HCT116 (cell line): ENCODE measurements at regions not wholly inside any gene's neighbourhood (a gene's known extent, or its start where the extent isn't known, plus 50 kb on each side); places are given as distances from the start of the nearest gene placed in this dataset.

Experiments
- CTCF ChIP-seq, 3 experiments: fragments of 200-600 bp in 1 of 3; sonication (generic) in 1 of 3; IDR thresholded peaks in 2 of 3; conservative IDR thresholded peaks in 1 of 3; 2 replicates each; pipeline ENCODE4 v1.5.1; 2012 to 2017; ENCODE audit warnings: low read depth in 2 of 3, low read length in 2 of 3, antibody characterized with exemption in 1 of 3, borderline replicate concordance in 1 of 3, control low read depth in 1 of 3, mild to moderate bottlenecking in 1 of 3, mixed read lengths in 1 of 3, mixed run types in 1 of 3, moderate library complexity in 1 of 3; ENCODE audit not compliant: insufficient read depth in 1 of 3
- EZH2 ChIP-seq: fragments of 200-600 bp; sonication (generic); IDR thresholded peaks from 2 replicates; pipeline ENCODE4 v1.6.1; 2017; ENCODE audit warnings: antibody characterized with exemption, mixed run types
- EZH2phosphoT487 ChIP-seq: fragments of 200-600 bp; IDR thresholded peaks from 2 replicates; pipeline ENCODE4 v1.6.1; 2018; ENCODE audit warnings: antibody characterized with exemption, borderline replicate concordance
- POLR2AphosphoS5 ChIP-seq: IDR thresholded peaks from 2 replicates; pipeline ENCODE4 v1.6.1; 2011; ENCODE audit warnings: mild to moderate bottlenecking, low read depth, low read length, moderate library complexity
- SP1 ChIP-seq: IDR thresholded peaks from 2 replicates; pipeline ENCODE4 v1.6.1; 2012; ENCODE audit warnings: low read depth
- SRF ChIP-seq: IDR thresholded peaks from 2 replicates; pipeline ENCODE4 v1.6.1; 2012; ENCODE audit warnings: low read depth
- TCF7L2 ChIP-seq: IDR thresholded peaks from 2 replicates; pipeline ENCODE4 v1.7.0; 2011; ENCODE audit warnings: borderline replicate concordance, inconsistent platforms; ENCODE audit not compliant: insufficient read depth, insufficient read length; ENCODE audit errors: extremely low read depth
- YY1 ChIP-seq: IDR thresholded peaks from 2 replicates; pipeline ENCODE4 v1.6.1; 2011; ENCODE audit warnings: low read length, low read depth, moderate library complexity, mild to moderate bottlenecking; ENCODE audit not compliant: insufficient replicate concordance; ENCODE audit errors: extremely low read depth
- ZNF274 ChIP-seq: fragments of 200-500 bp; sonication (Bioruptor generic); IDR thresholded peaks from 2 replicates; pipeline ENCODE4 v1.6.1; 2014; ENCODE audit warnings: mild to moderate bottlenecking, low read depth, low read length, inconsistent platforms

- TF ChIP-seq CTCF (IDR thresholded peaks at IDR 0.05 in 2 of 3, conservative IDR thresholded peaks at IDR 0.05 in 1 of 3; ENCODE audit: borderline replicate concordance in 1 of 3, insufficient read depth in 1 of 3, low read depth in 2 of 3, low read length in 2 of 3), result no peak
- TF ChIP-seq POLR2AphosphoS5, result no peak
- no peak for TF ChIP-seq YY1
- TF ChIP-seq TCF7L2, result no peak
- TF ChIP-seq EZH2, result no peak
- TF ChIP-seq EZH2phosphoT487, result no peak
- no peak for TF ChIP-seq SRF
- no peak for TF ChIP-seq SP1
- TF ChIP-seq ZNF274, result no peak
These were observed 91.3 kb upstream of the PRR23E start for GRCh38 chr3:127101411-127102187.
